GM23338 (cell line): ENCODE measurements at regions not wholly inside any gene's neighbourhood (a gene's known extent, or its start where the extent isn't known, plus 50 kb on each side); places are given as distances from the start of the nearest gene placed in this dataset.

Experiments used
- ATAC-seq: fragments of 200-7000 bp; cut with Tn5 transposase; 3 replicates; pipeline ENCODE4 v1.9.1; 2020
- DNase-seq: peaks from one replicate; pipeline ENCODE4 v3.0.0-alpha.2; 2015; ENCODE audit warnings: low spot score
- H2AFZ ChIP-seq: fragments of 200-600 bp; sonication (generic); 2 replicates; pipeline ENCODE4 v1.8.0; 2016; ENCODE audit warnings: antibody characterized with exemption, mild to moderate bottlenecking, moderate library complexity
- H3F3A ChIP-seq: fragments of 200-600 bp; sonication (generic); replicated peaks from 2 replicates; pipeline ENCODE4 v1.8.0; 2017; ENCODE audit warnings: antibody characterized with exemption, mixed run types, low read depth
- H3K27ac ChIP-seq: fragments of 200-600 bp; sonication (generic); 2 replicates; pipeline ENCODE4 v1.6.1; 2016; ENCODE audit warnings: low read depth
- H3K27me3 ChIP-seq: fragments of 200-600 bp; sonication (generic); 2 replicates; pipeline ENCODE4 v1.8.0; 2016; ENCODE audit warnings: mild to moderate bottlenecking, mixed run types, moderate library complexity; ENCODE audit not compliant: insufficient read depth
- H3K36me3 ChIP-seq: fragments of 200-600 bp; sonication (generic); 2 replicates; pipeline ENCODE4 v1.8.0; 2016; ENCODE audit warnings: mild to moderate bottlenecking; ENCODE audit not compliant: insufficient read depth
- H3K4me1 ChIP-seq: fragments of 200-600 bp; sonication (generic); 2 replicates; pipeline ENCODE4 v1.8.0; 2016; ENCODE audit warnings: mild to moderate bottlenecking, moderate library complexity; ENCODE audit not compliant: insufficient read depth
- H3K4me2 ChIP-seq: fragments of 200-600 bp; sonication (generic); 2 replicates; pipeline ENCODE4 v1.7.1; 2017; ENCODE audit warnings: mixed run types
- H3K4me3 ChIP-seq: fragments of 200-600 bp; sonication (generic); 2 replicates; pipeline ENCODE4 v1.6.1; 2016; ENCODE audit warnings: mixed run types
- H3K79me2 ChIP-seq: fragments of 200-600 bp; sonication (generic); replicated peaks from 2 replicates; pipeline ENCODE4 v1.8.0; 2017; ENCODE audit warnings: mild to moderate bottlenecking; ENCODE audit not compliant: insufficient read depth
- H3K9me2 ChIP-seq: fragments of 200-600 bp; sonication (generic); 2 replicates; pipeline ENCODE4 v1.8.0; 2017; ENCODE audit not compliant: insufficient read depth
- H4K20me1 ChIP-seq: fragments of 200-600 bp; sonication (generic); replicated peaks from 2 replicates; pipeline ENCODE4 v1.8.0; 2017; ENCODE audit warnings: mild to moderate bottlenecking; ENCODE audit not compliant: insufficient read depth
- H3K27ac Mint-ChIP-seq: 2 replicates; pipeline ENCODE4 v1.8.0; 2020; ENCODE audit warnings: inconsistent platforms, mild to moderate bottlenecking, moderate library complexity, mixed read lengths
- H3K27me3 Mint-ChIP-seq: 3 replicates; pipeline ENCODE4 v1.8.0; 2022; ENCODE audit warnings: low read depth, mild to moderate bottlenecking, moderate library complexity, mixed read lengths, inconsistent platforms; ENCODE audit not compliant: insufficient read depth, poor library complexity
- H3K36me3 Mint-ChIP-seq: 3 replicates; pipeline ENCODE4 v1.8.0; 2021; ENCODE audit warnings: low read depth, mild to moderate bottlenecking, inconsistent platforms, moderate library complexity, mixed read lengths
- H3K4me1 Mint-ChIP-seq: 3 replicates; pipeline ENCODE4 v1.8.0; 2020; ENCODE audit warnings: mild to moderate bottlenecking, inconsistent platforms, mixed read lengths
- H3K4me3 Mint-ChIP-seq: 3 replicates; pipeline ENCODE4 v1.8.0; 2021; ENCODE audit warnings: moderate library complexity, mild to moderate bottlenecking, inconsistent platforms, mixed read lengths
- H3K9me3 Mint-ChIP-seq: 3 replicates; pipeline ENCODE4 v1.8.0; 2020; ENCODE audit warnings: moderate library complexity, mild to moderate bottlenecking, inconsistent platforms, mixed read lengths
- CTCF ChIP-seq, 2 experiments: fragments of 200-600 bp in 1 of 2; sonication (generic) in 1 of 2; conservative IDR thresholded peaks; 2 replicates each; pipeline versions ENCODE4 v1.5.1 to v1.6.1; 2016 to 2017; ENCODE audit warnings: antibody characterized with exemption in 2 of 2, low read depth in 2 of 2, mild to moderate bottlenecking in 2 of 2, moderate library complexity in 1 of 2
- ETS1 ChIP-seq: IDR thresholded peaks from 2 replicates; pipeline ENCODE4 v1.6.1; 2016; ENCODE audit warnings: antibody characterized with exemption
- POLR2AphosphoS5 ChIP-seq: IDR thresholded peaks from 2 replicates; pipeline ENCODE4 v1.6.1; 2016; ENCODE audit warnings: antibody characterized with exemption, low read depth
- REST ChIP-seq: IDR thresholded peaks from one replicate; pipeline ENCODE4 v1.6.1; 2018; ENCODE audit warnings: antibody characterized with exemption; ENCODE audit not compliant: unreplicated experiment
- ZNF114 ChIP-seq: fragments of 250-450 bp; sonication (Bioruptor Pico); IDR thresholded peaks from 2 replicates; pipeline ENCODE4 v1.5.0; 2020; ENCODE audit warnings: mild to moderate bottlenecking, moderate library complexity
- ZNF331 ChIP-seq: fragments of 250-450 bp; sonication (Bioruptor Pico); IDR thresholded peaks from 2 replicates; pipeline ENCODE4 v1.5.0; 2020; ENCODE audit warnings: low read depth, mild to moderate bottlenecking, moderate library complexity
- ZNF462 ChIP-seq: fragments of 250-450 bp; sonication (Bioruptor Pico); IDR thresholded peaks from 2 replicates; pipeline ENCODE4 v1.5.0; 2020; ENCODE audit warnings: mild to moderate bottlenecking, moderate library complexity

DNA sequence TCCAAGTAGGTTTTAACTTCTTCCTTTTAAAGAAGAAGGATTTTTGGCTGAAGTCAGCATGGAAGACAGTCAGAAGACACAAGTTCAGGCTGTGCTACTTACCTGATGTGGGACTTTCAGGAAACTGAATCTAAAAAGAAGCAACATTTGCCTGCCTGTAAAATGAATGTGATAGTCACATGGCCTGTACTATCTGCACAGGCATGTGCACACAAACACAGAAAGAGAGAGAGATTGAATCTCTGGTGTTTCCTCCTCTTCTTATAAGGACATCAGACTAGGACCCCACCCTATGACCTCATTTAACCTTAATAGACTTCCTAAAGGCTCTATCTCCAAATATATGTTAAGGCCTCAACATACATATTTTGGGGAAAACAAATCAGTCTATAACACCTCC, 542.9 kb downstream of the PLPP3 start (continued):
- TF ChIP-seq CTCF (conservative IDR thresholded peaks at IDR 0.05; ENCODE audit: low read depth in 2 of 2) (no peak), POLR2AphosphoS5 (no peak), ZNF331 (CRISPR knock-in tag) (no peak), ZNF114 (CRISPR knock-in tag) (no peak), REST (no peak)

DNA sequence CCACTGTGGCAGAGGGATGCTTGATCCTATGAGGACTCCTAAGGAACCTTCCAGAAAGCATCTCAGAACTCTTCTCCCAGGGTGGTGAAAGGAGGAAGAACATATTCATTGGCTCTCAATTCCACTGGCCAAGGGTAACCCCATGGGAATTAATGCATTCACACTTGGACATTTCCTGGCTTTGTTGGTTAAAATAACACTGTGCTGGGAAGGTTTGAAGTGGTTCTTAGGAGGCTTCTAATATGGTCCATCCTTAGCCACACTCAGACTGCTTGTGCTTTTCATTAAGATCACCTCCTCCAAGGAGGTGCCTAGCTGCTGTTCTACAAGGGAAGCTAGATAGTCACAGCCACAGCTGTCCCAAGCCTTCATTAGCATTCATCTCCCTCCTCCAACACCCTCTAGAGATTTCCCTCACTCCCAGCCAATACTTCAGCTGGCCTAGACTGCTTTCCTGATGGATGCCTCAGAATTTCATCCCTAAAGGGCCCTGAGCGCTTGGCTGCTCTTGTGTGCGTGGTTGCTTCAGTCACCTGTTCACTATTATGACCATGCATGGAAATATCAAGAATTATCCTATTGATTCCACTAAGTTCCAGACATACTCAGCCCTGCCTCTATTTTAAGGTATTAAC, 544.4 kb downstream of the PLPP3 start:
- Histone ChIP-seq H2AFZ (no peak overlapping the region), H4K20me1 (no peaks in the 10 kb centered on the region), H3K4me2 (no peak overlapping the region), H3K36me3 (no peaks in the 10 kb centered on the region), H3K4me3 (no peak overlapping the region), H3K27ac (no peak overlapping the region), H3K79me2 (no peaks in the 10 kb centered on the region), H3K27me3 (no peaks in the 10 kb centered on the region), H3K9me2 (peaks cover 4% of the 10 kb centered on the region; the same call in 1 of the 2 replicates), H3F3A (no peaks in the 10 kb centered on the region), H3K4me1 (no peaks in the 10 kb centered on the region)
- H3K4me1 Mint-ChIP-seq: no peaks in the 10 kb centered on the region
- ATAC-seq: no peak
- no peak for DNase-seq
- H3K4me3 Mint-ChIP-seq: no peak overlapping the region
- H3K27ac Mint-ChIP-seq: no peak overlapping the region
- no peaks in the 10 kb centered on the region; the same call in 2 of the 3 replicates for H3K9me3 Mint-ChIP-seq
- peaks cover 2% of the 10 kb centered on the region for H3K27me3 Mint-ChIP-seq
- H3K36me3 Mint-ChIP-seq: no peaks in the 10 kb centered on the region
- TF ChIP-seq ETS1 (no peak), ZNF462 (no peak), REST (no peak), POLR2AphosphoS5 (no peak)
